Endothelial cell of umbilical vein (primary cell): ENCODE measurements at regions not wholly inside any gene's neighbourhood (a gene's known extent, or its start where the extent isn't known, plus 50 kb on each side); places are given as distances from the start of the nearest gene placed in this dataset.
"Not testable (repeated sequence)": the region's sequence is repeated elsewhere in the genome, so short reads cannot be mapped to it uniquely, and the experiment has no call there.

Source experiments
- BruUV-seq: library from RNA; stranded (reverse); fragments of 400-500 nt; replicated peaks from 2 replicates; lab custom pipeline; 2021; lab: Mats Ljungman, UMichigan
- CTCF ChIA-PET: fragments of 300-600, 350-600 bp; sonication (Branson Sonifier 250); formaldehyde crosslinking; loops from one replicate; lab custom pipeline; 2021; ENCODE audit warnings: antibody characterized with exemption, inconsistent platforms; lab: Charles Lee
- POLR2A ChIA-PET: fragments of 300-600, 350-600 bp; sonication (Branson Sonifier 250); formaldehyde crosslinking; loops from one replicate; lab custom pipeline; 2021; ENCODE audit warnings: antibody characterized with exemption, inconsistent platforms; lab: Charles Lee
- DNase-seq: peaks from one replicate; pipeline ENCODE4 v3.0.0-alpha.2; 2011; ENCODE audit warnings: low read depth, low spot score
- FAIRE-seq: peaks from 2 replicates; lab custom pipeline; 2011; peaks lifted over from hg19 to GRCh38; lab: Jason Lieb, UNC
- H2AFZ ChIP-seq: 2 replicates; pipeline ENCODE4 v1.6.0; 2012; ENCODE audit warnings: low read depth, low read length, control low read depth, inconsistent platforms
- H3K27ac ChIP-seq: 2 replicates; pipeline ENCODE4 v1.5.1; 2011; ENCODE audit warnings: low read depth, mild to moderate bottlenecking, control low read depth, low read length, moderate library complexity; ENCODE audit not compliant: insufficient read depth
- H3K27me3 ChIP-seq, 2 experiments: 2 replicates each; pipeline versions ENCODE4 v1.6.0 to v1.6.1; 2011; ENCODE audit warnings: low read length in 2 of 2, mixed read lengths in 1 of 2; ENCODE audit not compliant: control insufficient read depth in 2 of 2, insufficient read depth in 2 of 2
- H3K36me3 ChIP-seq, 2 experiments: 2 replicates in 1 of 2; 3 replicates in 1 of 2; pipeline ENCODE4 v1.5.1; 2011; ENCODE audit warnings: low read length in 2 of 2, mild to moderate bottlenecking in 1 of 2, moderate library complexity in 1 of 2; ENCODE audit not compliant: control insufficient read depth in 2 of 2, insufficient read depth in 2 of 2; ENCODE audit errors: extremely low read depth in 1 of 2
- H3K4me1 ChIP-seq: 3 replicates; pipeline ENCODE4 v1.5.1; 2011; ENCODE audit warnings: mild to moderate bottlenecking, low read length; ENCODE audit not compliant: control insufficient read depth, insufficient read depth; ENCODE audit errors: extremely low read depth
- H3K4me2 ChIP-seq: 2 replicates; pipeline ENCODE4 v1.6.1; 2011; ENCODE audit warnings: low read length, control low read depth, mixed read lengths; ENCODE audit not compliant: insufficient read depth
- H3K4me3 ChIP-seq, 3 experiments: fragments of 200-600 bp in 1 of 3; sonication (generic), shearing (Covaris generic) in 1 of 3; replicated peaks in 1 of 3; 2 replicates each; pipeline ENCODE4 v1.5.1; 2011 to 2016; ENCODE audit warnings: control low read depth in 3 of 3, low read length in 3 of 3, mild to moderate bottlenecking in 2 of 3, inconsistent platforms in 1 of 3, low read depth in 1 of 3, moderate library complexity in 1 of 3; ENCODE audit not compliant: insufficient read depth in 1 of 3
- H3K79me2 ChIP-seq: 2 replicates; pipeline ENCODE4 v1.6.0; 2012; ENCODE audit warnings: low read length, inconsistent platforms; ENCODE audit not compliant: control insufficient read depth, insufficient read depth
- H3K9ac ChIP-seq: replicated peaks from 2 replicates; pipeline ENCODE3; 2011; ENCODE audit warnings: low read length, control low read depth; ENCODE audit not compliant: insufficient read depth; ENCODE audit errors: extremely low read depth
- H3K9me1 ChIP-seq: replicated peaks from 3 replicates; pipeline ENCODE4 v1.6.0; 2011; ENCODE audit warnings: mild to moderate bottlenecking, low read length; ENCODE audit not compliant: control insufficient read depth, insufficient read depth; ENCODE audit errors: extremely low read depth
- H3K9me3 ChIP-seq: replicated peaks from 2 replicates; pipeline ENCODE4 v1.5.1; 2012; ENCODE audit warnings: low read length, inconsistent platforms; ENCODE audit not compliant: control insufficient read depth, insufficient read depth
- H4K20me1 ChIP-seq: replicated peaks from 2 replicates; pipeline ENCODE3; 2011; ENCODE audit warnings: mild to moderate bottlenecking, low read length; ENCODE audit not compliant: control insufficient read depth, insufficient read depth; ENCODE audit errors: extremely low read depth
- JUN ChIP-seq: IDR thresholded peaks from 2 replicates; pipeline ENCODE4 v1.6.1; 2011; ENCODE audit warnings: borderline replicate concordance, low read depth; ENCODE audit not compliant: insufficient read length, insufficient read depth
- dilution Hi-C: fragments of 300-500 bp; cut with MboI; formaldehyde crosslinking; loops from one replicate; pipeline ENCODE4 v1.15.0; 2019; ENCODE audit warnings: low sequenced_read_pairs; ENCODE audit not compliant: extremely low pct_ligation_motif_present
- intact Hi-C: fragments of 100-400 bp; cut with micrococcal nuclease; formaldehyde crosslinking; loops from one replicate; pipeline ENCODE4 v1.10.0; 2022
- TF ChIP-seq, protein P1 (sequence below): IDR thresholded peaks from 2 replicates; pipeline ENCODE4 v1.6.1; 2011; ENCODE audit not compliant: insufficient read depth, insufficient read length
- TF ChIP-seq, protein P2 (sequence below), 2 donors: IDR thresholded peaks; 1 replicate in 1 of 2; 2 replicates in 1 of 2; pipeline ENCODE4 v1.5.1; 2011; ENCODE audit warnings: low read length in 2 of 2, mild to moderate bottlenecking in 2 of 2, moderate library complexity in 2 of 2, control low read depth in 1 of 2, inconsistent platforms in 1 of 2, low read depth in 1 of 2; ENCODE audit not compliant: insufficient read depth in 1 of 2; ENCODE audit errors: extremely low read depth in 1 of 2

DNA sequence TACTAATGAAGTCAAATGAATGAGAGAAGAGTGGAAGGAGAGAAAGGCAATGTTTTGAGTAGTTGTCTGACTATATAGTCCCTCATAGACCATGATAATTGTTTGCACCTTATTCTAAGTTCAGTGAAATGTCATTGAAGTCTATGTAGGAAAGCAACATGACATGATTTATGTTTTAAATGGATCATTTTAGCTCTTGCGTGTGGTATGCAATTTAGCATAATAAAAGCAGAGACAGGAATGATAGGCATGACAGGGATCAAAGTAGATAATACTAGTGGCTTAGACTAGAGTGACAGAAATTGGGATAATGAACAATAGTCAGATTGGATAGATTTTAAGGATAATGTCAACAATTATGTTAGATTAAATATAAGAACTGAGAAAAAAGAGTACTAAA is 132.5 kb downstream of the PYDC2 start:
- dilution Hi-C loops (no loop called here), intact Hi-C loops (no loop called here)
- POLR2A ChIA-PET = no interaction called here
- no peak overlapping the region for H3K27ac ChIP-seq
- no peaks in the 10 kb centered on the region for H3K36me3 ChIP-seq
- no peak overlapping the region for H3K9ac ChIP-seq
- TF ChIP-seq, protein P1, sequence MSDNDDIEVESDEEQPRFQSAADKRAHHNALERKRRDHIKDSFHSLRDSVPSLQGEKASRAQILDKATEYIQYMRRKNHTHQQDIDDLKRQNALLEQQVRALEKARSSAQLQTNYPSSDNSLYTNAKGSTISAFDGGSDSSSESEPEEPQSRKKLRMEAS = no peak
- TF ChIP-seq, protein P2, sequence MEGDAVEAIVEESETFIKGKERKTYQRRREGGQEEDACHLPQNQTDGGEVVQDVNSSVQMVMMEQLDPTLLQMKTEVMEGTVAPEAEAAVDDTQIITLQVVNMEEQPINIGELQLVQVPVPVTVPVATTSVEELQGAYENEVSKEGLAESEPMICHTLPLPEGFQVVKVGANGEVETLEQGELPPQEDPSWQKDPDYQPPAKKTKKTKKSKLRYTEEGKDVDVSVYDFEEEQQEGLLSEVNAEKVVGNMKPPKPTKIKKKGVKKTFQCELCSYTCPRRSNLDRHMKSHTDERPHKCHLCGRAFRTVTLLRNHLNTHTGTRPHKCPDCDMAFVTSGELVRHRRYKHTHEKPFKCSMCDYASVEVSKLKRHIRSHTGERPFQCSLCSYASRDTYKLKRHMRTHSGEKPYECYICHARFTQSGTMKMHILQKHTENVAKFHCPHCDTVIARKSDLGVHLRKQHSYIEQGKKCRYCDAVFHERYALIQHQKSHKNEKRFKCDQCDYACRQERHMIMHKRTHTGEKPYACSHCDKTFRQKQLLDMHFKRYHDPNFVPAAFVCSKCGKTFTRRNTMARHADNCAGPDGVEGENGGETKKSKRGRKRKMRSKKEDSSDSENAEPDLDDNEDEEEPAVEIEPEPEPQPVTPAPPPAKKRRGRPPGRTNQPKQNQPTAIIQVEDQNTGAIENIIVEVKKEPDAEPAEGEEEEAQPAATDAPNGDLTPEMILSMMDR (IDR thresholded peaks at IDR 0.05; ENCODE audit: extremely low read depth in 1 of 2, insufficient read depth in 1 of 2, low read depth in 1 of 2, low read length in 2 of 2) = no peak
- TF ChIP-seq JUN = no peak
- H4K20me1 ChIP-seq = no peaks in the 10 kb centered on the region
- no peaks in the 10 kb centered on the region for H3K9me1 ChIP-seq
- no peak overlapping the region for H2AFZ ChIP-seq
- H3K9me3 ChIP-seq = no peaks in the 10 kb centered on the region
- no peak overlapping the region for H3K4me2 ChIP-seq
- no peaks in the 10 kb centered on the region for H3K4me1 ChIP-seq
- BruUV-seq = no TSS peak
- H3K79me2 ChIP-seq = no peaks in the 10 kb centered on the region
- no peak overlapping the region for H3K4me3 ChIP-seq
- no peaks in the 10 kb centered on the region for H3K27me3 ChIP-seq
- CTCF ChIA-PET = no interaction called here
- FAIRE-seq (no peak), DNase-seq (no peak)

DNA sequence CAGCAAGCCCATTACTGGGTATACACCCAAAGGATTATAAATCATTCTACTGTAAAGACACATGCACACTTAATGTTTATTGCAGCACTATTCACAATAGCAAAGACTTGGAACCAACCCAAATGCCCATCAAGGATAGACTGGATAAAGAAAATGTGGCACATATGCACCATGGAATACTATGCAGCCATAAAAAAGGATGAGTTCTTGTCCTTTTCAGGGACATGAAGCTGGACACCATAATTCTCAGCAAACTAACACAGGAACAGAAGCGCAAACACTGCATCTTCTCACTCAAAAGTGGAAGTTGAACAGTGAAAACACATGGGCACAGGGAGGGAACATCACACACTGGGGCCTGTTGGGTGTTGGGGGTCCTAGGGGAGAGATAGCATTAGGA is 154.5 kb downstream of the PYDC2 start:
- H4K20me1 ChIP-seq, H3K36me3 ChIP-seq, H3K27me3 ChIP-seq, BruUV-seq, H3K79me2 ChIP-seq, H2AFZ ChIP-seq, CTCF ChIA-PET, H3K4me1 ChIP-seq, H3K27ac ChIP-seq, dilution Hi-C loops, H3K9me3 ChIP-seq, H3K9me1 ChIP-seq, H3K4me2 ChIP-seq, DNase-seq, H3K9ac ChIP-seq, POLR2A ChIA-PET, H3K4me3 ChIP-seq, intact Hi-C loops, FAIRE-seq: not testable (repeated sequence)
